ENCODE measurements at regions not wholly inside any gene's neighbourhood (a gene's known extent, or its start where the extent isn't known, plus 50 kb on each side); places are given as distances from the start of the nearest gene placed in this dataset.

DNA sequence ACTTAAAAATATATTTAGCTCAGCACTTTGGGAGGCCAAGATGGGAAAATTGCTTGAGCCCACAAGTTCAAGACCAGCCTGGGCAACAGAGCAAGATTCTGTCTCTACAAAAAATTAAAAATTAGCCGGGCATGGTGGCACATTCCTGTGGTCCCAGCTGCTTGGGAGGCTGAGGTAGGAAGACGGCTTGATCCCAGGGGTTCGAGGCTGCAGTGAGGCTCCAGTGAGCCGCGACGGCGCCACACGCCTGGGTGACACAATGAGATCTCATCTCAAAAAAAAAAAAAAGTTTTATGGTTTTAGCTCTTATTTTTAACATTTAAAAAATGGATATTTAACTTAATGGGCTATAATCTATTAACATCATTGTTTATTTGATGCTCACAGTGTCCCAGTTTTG lies 97.2 kb upstream of the RIPOR2 start:
- intact Hi-C loops (cut with DNase I), result no loop called here
- DNase-seq (ENCODE audit: low spot score), result no peak

DNA sequence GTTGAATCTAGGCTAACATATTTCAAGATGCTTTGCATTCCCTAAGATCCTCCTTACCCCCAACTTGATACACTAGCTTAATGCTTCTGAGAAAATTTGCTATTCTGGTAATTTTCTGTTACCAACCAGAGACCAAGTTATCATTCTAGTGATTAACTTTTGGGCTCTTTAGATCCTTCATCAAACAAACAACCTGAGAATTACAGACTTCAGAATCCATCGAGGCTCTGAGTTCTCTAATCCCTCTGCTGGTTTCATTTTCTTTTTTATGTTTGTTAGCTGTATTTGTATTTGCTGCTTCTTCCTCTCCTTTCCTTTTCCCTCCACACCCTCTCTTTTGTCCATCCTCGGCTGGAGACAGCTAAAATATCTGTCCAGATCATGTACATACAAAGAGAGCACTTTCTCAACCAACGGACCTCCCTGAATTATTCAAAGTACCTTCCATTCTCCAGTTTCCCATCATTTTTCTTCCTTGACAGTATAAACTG lies 98.7 kb upstream of the RIPOR2 start:
- no peak for DNase-seq (ENCODE audit: low spot score)
- intact Hi-C loops (cut with DNase I), result no loop called here

GRCh38 chr6:25035174-25035511 lies 99.4 kb upstream of the RIPOR2 start:
- intact Hi-C loops (cut with DNase I), result no loop called here
- no peak for DNase-seq (ENCODE audit: low spot score)

DNA sequence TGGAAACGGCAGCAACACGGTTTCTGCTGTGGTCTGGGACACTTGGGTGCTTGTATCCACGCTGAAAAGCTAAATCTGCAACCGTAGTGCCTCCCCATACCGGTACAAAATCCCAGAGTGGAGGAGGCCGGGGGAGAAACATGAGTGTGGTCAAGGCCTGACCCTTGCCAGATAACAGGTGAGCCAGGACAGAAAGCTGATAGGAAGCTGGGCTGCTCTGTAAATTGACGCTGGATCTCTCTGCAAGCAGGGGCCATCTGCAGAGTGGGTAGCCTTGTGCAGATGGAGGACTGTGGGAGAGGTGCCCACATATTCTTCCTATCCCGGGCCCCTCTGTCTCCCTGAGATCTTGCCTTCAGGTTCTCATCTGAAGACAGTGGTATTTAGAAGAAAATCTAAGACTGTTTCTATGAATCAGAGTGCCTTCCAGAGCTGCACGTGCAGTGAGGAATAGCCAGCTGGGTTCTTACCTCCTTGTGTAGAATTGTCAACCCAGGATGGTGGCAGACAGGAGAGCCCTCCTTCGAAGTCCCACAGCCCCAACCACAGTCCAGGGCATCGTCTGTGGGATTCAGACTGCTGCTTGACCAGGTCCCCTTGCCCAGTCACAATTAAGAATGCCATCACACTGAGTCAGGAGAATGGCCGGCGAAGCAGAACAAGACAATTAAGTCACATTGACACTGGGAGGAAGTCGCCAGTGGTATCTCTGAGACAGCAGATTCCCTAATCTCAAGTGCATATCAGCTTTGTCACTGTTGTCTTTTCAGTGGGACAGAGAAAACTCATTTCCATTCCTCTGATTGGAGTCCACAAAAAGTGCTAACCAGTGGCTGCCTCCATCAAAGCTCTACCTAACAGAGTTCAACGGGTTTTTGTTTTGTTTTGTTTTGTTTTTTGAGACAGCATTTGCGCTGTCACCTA lies 100.0 kb upstream of the RIPOR2 start:
- DNase-seq (ENCODE audit: low spot score), result no peak
- intact Hi-C loops (cut with DNase I), result no loop called here

- no peak for DNase-seq (ENCODE audit: low spot score)
- intact Hi-C loops (cut with DNase I), result no loop called here
Observed at GRCh38 chr6:25036461-25036860, 100.7 kb upstream of the RIPOR2 start.

- DNase-seq (ENCODE audit: low spot score), result no peak
- intact Hi-C loops (cut with DNase I), result no loop called here
Observed at GRCh38 chr6:25038300-25038699, 102.5 kb upstream of the RIPOR2 start.

DNA sequence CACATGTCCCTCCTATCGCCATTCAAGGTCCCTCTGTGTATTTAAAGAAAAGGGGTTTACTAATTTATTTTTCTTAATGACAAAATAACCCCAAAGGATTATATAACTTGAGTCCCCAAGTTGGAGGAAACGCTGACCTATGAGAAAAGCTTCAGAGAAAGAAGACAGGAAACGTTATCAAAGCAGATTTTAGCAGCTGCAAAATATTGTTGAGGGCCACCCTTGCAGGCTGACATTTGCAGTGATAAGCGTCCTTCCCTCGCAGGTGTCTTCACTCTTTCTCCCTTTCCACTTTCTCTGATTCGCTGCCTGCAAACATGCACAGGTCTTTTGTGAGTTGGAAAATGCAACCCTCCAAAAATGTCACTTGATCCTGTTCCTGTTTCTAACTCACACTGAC lies 103.2 kb upstream of the RIPOR2 start:
- DNase-seq (ENCODE audit: low spot score), result no peak

GRCh38 chr6:25041485-25042035 lies 105.8 kb upstream of the RIPOR2 start:
- no peak for DNase-seq (ENCODE audit: low spot score)
- intact Hi-C loops (cut with DNase I), result no loop called here

More for the DNA sequence above, 103.2 kb upstream of the RIPOR2 start:
- intact Hi-C loops (cut with DNase I), result no loop called here

GRCh38 chr6:25042036-25042521 lies 106.3 kb upstream of the RIPOR2 start:
- no peak for DNase-seq (ENCODE audit: low spot score)
- intact Hi-C loops (cut with DNase I), result no loop called here

GRCh38 chr6:25042536-25042935 lies 106.8 kb upstream of the RIPOR2 start:
- DNase-seq (ENCODE audit: low spot score), result no peak

GRCh38 chr6:25042984-25043725 lies 107.4 kb upstream of the RIPOR2 start:
- no peak for DNase-seq (ENCODE audit: low spot score)
- intact Hi-C loops (cut with DNase I), result no loop called here

More at GRCh38 chr6:25042536-25042935, 106.8 kb upstream of the RIPOR2 start:
- intact Hi-C loops (cut with DNase I), result no loop called here

GRCh38 chr6:25043892-25044291 lies 108.1 kb upstream of the RIPOR2 start:
- intact Hi-C loops (cut with DNase I), result no loop called here
- no peak for DNase-seq (ENCODE audit: low spot score)

DNA sequence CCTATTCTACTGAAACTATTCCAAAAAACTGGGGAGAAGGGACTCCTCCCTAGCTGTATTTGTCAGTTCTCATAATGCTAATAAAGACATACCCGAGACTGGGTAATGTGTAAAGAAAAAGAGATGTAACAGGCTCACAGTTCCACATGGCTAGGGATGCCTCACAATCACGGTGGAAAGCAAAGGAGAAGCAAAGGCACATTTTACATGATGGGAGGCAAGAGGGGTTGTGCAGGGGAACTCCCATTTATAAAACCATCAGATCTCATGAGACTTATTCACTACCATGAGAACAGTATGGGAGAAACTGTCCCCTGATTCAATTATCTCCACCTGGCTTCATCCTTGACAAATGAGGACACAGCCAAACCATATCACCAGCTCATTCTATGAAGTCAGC lies 111.2 kb upstream of the RIPOR2 start:
- intact Hi-C loops (cut with DNase I), result no loop called here
- no peak for DNase-seq (ENCODE audit: low spot score)

- DNase-seq (ENCODE audit: low spot score), result no peak
- intact Hi-C loops (cut with DNase I), result no loop called here
Observed at GRCh38 chr6:25050356-25050755, 114.6 kb upstream of the RIPOR2 start.

DNA sequence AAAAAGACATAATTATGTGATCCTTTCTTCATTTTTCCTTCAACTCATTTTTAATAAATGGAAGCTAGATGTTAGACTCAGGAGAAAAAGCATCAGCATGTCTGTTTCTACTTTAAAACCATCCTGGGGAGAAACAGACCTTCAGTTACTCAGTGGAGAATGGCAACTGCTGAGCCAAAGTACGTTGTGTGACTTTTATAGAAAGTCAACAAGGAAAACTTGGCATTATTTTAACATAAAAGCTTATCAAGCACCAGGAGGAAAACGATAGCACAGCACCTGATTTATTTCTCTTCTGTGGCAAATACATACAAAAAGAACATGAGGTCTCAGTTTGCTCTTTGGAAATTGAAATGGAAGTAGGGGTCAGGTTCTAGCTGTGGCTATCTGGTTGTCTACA lies 115.3 kb upstream of the RIPOR2 start:
- no peak for DNase-seq (ENCODE audit: low spot score)

DNA sequence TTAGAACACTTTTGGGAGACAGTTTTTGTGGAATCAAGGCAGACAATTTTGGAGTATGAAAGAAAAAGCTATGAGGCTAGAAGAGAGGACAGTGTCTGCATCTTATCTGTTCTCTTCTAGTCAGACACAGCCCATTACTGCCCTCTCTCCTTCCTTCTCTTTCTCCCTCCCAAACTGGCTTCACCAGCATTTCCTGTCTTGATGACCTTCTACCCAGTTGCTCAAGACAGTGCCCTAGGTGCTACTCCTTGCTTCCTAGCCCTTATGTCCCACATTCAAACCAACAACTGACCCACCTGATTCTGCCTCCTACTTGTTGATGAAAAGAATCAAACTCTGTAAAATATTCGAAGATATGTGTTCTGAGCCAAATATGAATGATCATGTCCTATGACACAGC lies 116.4 kb upstream of the RIPOR2 start:
- intact Hi-C loops (cut with DNase I), result no loop called here
- DNase-seq (ENCODE audit: low spot score), result no peak

More for the DNA sequence above, 115.3 kb upstream of the RIPOR2 start:
- intact Hi-C loops (cut with DNase I), result no loop called here

- intact Hi-C loops (cut with DNase I), result no loop called here
- DNase-seq (ENCODE audit: low spot score), result no peak
Observed at GRCh38 chr6:25053875-25054371, 118.2 kb upstream of the RIPOR2 start.

- no peak for DNase-seq (ENCODE audit: low spot score)
Observed at GRCh38 chr6:25054469-25054868, 118.7 kb upstream of the RIPOR2 start.

GRCh38 chr6:25056130-25056529 lies 120.4 kb upstream of the RIPOR2 start:
- no peak for DNase-seq (ENCODE audit: low spot score)
- intact Hi-C loops (cut with DNase I), result no loop called here

More at GRCh38 chr6:25054469-25054868, 118.7 kb upstream of the RIPOR2 start:
- intact Hi-C loops (cut with DNase I), result no loop called here
